ENCODE measurements at regions not wholly inside any gene's neighbourhood (a gene's known extent, or its start where the extent isn't known, plus 50 kb on each side); places are given as distances from the start of the nearest gene placed in this dataset.
A peak's percentile ranks its signal among the peaks of the same experiment; 100 is the strongest.

GRCh38 chr3:189500798-189501495, 130.2 kb upstream of the TP63 start:
- DNase-seq = no peak

GRCh38 chr3:189502256-189502655, 128.9 kb upstream of the TP63 start:
- DNase-seq = no peak

GRCh38 chr3:189502676-189503257, 128.4 kb upstream of the TP63 start:
- no peak for DNase-seq

- DNase-seq = no peak
These were observed 123.3 kb upstream of the TP63 start for GRCh38 chr3:189507856-189508255.

GRCh38 chr3:189508784-189509501, 122.2 kb upstream of the TP63 start:
- no peak for DNase-seq

GRCh38 chr3:189512039-189512438, 119.2 kb upstream of the TP63 start:
- no peak for DNase-seq

- no peak for DNase-seq
These were observed 118.4 kb upstream of the TP63 start for GRCh38 chr3:189512821-189513220.

- peak in 1 of 51 donors; percentile 58 for DNase-seq
These were observed 117.7 kb upstream of the TP63 start for GRCh38 chr3:189513281-189514117.

- DNase-seq = peak in 1 of 51 donors; percentile 13
These were observed 115.2 kb upstream of the TP63 start for GRCh38 chr3:189516039-189516438.

- no peak for DNase-seq
These were observed 113.2 kb upstream of the TP63 start for GRCh38 chr3:189517981-189518380.

- no peak for DNase-seq
These were observed 111.7 kb upstream of the TP63 start for GRCh38 chr3:189519458-189519857.

GRCh38 chr3:189529468-189529867, 101.7 kb upstream of the TP63 start:
- no peak for DNase-seq

GRCh38 chr3:189529889-189530471, 101.2 kb upstream of the TP63 start:
- DNase-seq = no peak

GRCh38 chr3:189530822-189531221, 100.4 kb upstream of the TP63 start:
- no peak for DNase-seq

- DNase-seq = no peak
These were observed 99.9 kb upstream of the TP63 start for GRCh38 chr3:189531271-189531670.

- no peak for DNase-seq
These were observed 96.7 kb upstream of the TP63 start for GRCh38 chr3:189534531-189534930.

GRCh38 chr3:189537135-189537534, 94.1 kb upstream of the TP63 start:
- DNase-seq = no peak

GRCh38 chr3:189547448-189547847, 83.7 kb upstream of the TP63 start:
- DNase-seq = no peak

GRCh38 chr3:189548053-189548452, 83.1 kb upstream of the TP63 start:
- DNase-seq = no peak

GRCh38 chr3:189551007-189551406, 80.2 kb upstream of the TP63 start:
- DNase-seq = no peak

GRCh38 chr3:189554868-189555557, 76.2 kb upstream of the TP63 start:
- no peak for DNase-seq
